Neutrophil (primary cell): ENCODE measurements at regions not wholly inside any gene's neighbourhood (a gene's known extent, or its start where the extent isn't known, plus 50 kb on each side); places are given as distances from the start of the nearest gene placed in this dataset.

Experiments used
- H3K27ac ChIP-seq: fragments of 200-600 bp; sonication (generic); 2 replicates; pipeline ENCODE4 v1.5.1; 2016; ENCODE audit warnings: mild to moderate bottlenecking, moderate library complexity
- H3K27me3 ChIP-seq: fragments of 200-600 bp; sonication (generic); 2 replicates; pipeline ENCODE4 v1.6.0; 2016; ENCODE audit warnings: mild to moderate bottlenecking
- H3K36me3 ChIP-seq: fragments of 200-600 bp; sonication (generic); 2 replicates; pipeline ENCODE4 v1.5.1; 2017
- H3K4me1 ChIP-seq, 2 experiments: fragments of 200-600 bp in 1 of 2; sonication (generic) in 1 of 2; 1 replicate in 1 of 2; 2 replicates in 1 of 2; pipeline versions ENCODE4 v1.5.1 to v1.6.1; 2013 to 2016; ENCODE audit warnings: low read depth in 1 of 2, low read length in 1 of 2, mild to moderate bottlenecking in 1 of 2, moderate library complexity in 1 of 2; ENCODE audit not compliant: control insufficient read depth in 1 of 2, insufficient read depth in 1 of 2
- H3K4me3 ChIP-seq, 2 experiments: fragments of 200-600 bp in 1 of 2; sonication (generic) in 1 of 2; 1 replicate in 1 of 2; 2 replicates in 1 of 2; pipeline ENCODE4 v1.5.1; 2013 to 2016; ENCODE audit warnings: low read depth in 1 of 2, low read length in 1 of 2, mild to moderate bottlenecking in 1 of 2, moderate library complexity in 1 of 2
- H3K9me3 ChIP-seq: fragments of 200-600 bp; sonication (generic); 2 replicates; pipeline ENCODE4 v1.5.1; 2016
- TF ChIP-seq, protein P1 (sequence below): fragments of 200-600 bp; sonication (generic); IDR thresholded peaks from 2 replicates; pipeline ENCODE4 v1.5.1; 2016; ENCODE audit warnings: antibody characterized with exemption

DNA sequence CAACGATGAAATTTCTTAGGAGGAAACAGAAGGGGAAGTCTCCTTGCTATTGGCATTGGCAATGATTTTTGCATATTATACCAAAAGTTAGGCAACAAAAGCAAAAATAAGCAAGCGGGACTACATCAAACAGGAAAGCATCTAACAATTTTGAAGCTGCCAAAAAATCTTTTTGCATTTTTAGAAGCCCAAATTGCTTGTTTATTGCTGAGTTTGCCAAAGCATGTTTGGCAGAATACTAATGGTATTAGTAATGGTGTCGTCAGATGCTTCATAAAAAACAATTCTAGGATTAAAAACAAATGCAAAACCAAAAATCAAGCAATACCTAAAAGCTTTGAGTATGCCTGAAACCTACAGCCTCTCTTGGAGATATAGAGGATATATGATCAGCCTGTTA lies 80.0 kb downstream of the GALR1 start:
- Histone ChIP-seq H3K4me1 (no peaks in the 10 kb centered on the region), H3K4me3 (no peak overlapping the region), H3K9me3 (no peaks in the 10 kb centered on the region), H3K36me3 (no peaks in the 10 kb centered on the region), H3K27ac (no peak overlapping the region), H3K27me3 (peaks cover 3% of the 10 kb centered on the region)
- TF ChIP-seq, protein P1, sequence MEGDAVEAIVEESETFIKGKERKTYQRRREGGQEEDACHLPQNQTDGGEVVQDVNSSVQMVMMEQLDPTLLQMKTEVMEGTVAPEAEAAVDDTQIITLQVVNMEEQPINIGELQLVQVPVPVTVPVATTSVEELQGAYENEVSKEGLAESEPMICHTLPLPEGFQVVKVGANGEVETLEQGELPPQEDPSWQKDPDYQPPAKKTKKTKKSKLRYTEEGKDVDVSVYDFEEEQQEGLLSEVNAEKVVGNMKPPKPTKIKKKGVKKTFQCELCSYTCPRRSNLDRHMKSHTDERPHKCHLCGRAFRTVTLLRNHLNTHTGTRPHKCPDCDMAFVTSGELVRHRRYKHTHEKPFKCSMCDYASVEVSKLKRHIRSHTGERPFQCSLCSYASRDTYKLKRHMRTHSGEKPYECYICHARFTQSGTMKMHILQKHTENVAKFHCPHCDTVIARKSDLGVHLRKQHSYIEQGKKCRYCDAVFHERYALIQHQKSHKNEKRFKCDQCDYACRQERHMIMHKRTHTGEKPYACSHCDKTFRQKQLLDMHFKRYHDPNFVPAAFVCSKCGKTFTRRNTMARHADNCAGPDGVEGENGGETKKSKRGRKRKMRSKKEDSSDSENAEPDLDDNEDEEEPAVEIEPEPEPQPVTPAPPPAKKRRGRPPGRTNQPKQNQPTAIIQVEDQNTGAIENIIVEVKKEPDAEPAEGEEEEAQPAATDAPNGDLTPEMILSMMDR, result no peak

DNA sequence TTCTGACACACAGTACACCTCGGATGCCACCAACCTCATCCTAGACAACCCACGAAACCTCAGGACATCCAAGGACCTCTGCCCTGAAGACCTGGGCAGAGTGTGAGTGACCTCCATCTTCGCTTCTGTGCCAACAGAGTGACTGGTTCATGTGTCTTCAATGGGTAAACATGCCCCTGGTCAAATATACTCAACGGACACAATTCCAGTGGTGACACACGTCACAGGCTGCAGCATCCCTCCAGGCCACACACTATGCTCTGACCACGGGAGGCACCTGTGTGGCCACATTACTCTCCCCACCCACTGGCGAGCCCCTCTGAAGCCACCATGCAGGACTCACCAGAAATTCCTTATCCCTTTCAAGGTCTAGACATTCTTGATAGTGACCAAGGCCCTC lies 85.2 kb downstream of the GALR1 start:
- Histone ChIP-seq H3K4me3 (no peak overlapping the region), H3K4me1 (no peaks in the 10 kb centered on the region), H3K27ac (no peak overlapping the region), H3K9me3 (no peaks in the 10 kb centered on the region), H3K27me3 (peaks cover 3% of the 10 kb centered on the region), H3K36me3 (no peaks in the 10 kb centered on the region)
- TF ChIP-seq, protein P1, result no peak

DNA sequence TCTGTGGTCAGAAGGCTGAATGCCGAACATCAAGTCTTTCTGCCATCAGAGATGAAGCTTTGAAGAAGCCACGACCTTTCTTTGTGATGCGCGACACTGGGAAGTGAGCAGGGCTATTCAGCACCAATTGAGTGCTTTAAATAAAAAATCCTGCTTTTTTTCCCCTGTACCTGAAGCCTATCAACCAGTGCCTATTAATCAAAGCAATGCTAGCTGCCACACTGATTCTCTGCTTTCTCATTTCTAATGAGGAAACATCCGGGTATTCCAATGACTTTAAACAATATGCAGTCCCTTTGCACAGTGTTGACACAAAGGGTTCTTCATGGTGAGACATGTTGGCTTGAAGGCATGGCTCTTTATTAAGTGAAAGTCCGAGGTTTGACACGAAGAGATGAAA lies 88.0 kb downstream of the GALR1 start:
- Histone ChIP-seq H3K27me3 (no peaks in the 10 kb centered on the region), H3K36me3 (no peaks in the 10 kb centered on the region), H3K27ac (no peak overlapping the region), H3K4me3 (no peak overlapping the region), H3K4me1 (no peaks in the 10 kb centered on the region), H3K9me3 (no peaks in the 10 kb centered on the region)
- TF ChIP-seq, protein P1, result no peak

DNA sequence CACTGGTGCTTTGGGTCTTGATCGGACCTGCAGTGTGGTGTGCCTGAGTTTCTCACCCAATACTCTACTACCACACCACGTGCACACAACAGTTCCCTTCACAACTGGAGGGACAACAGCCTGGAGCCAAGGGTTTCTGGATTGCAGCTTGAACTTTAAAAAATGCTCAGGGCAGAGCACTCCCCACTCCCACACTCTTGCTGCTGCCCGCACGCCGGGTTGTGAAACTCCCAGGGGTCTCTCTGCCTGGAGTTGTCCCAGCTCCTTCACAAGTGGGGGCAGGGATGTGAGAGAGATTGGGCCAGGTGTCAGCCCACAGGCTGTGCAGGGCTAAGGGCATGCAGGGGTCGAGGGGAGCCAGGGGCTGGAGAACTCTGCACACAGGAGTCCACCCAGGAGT lies 89.4 kb downstream of the GALR1 start:
- TF ChIP-seq, protein P1, result no peak
- no peaks in the 10 kb centered on the region for H3K36me3 ChIP-seq
- H3K4me1 ChIP-seq, result no peaks in the 10 kb centered on the region
- H3K27me3 ChIP-seq, result no peaks in the 10 kb centered on the region
- no peak overlapping the region for H3K4me3 ChIP-seq
- H3K9me3 ChIP-seq, result no peaks in the 10 kb centered on the region
- H3K27ac ChIP-seq, result no peak overlapping the region

DNA sequence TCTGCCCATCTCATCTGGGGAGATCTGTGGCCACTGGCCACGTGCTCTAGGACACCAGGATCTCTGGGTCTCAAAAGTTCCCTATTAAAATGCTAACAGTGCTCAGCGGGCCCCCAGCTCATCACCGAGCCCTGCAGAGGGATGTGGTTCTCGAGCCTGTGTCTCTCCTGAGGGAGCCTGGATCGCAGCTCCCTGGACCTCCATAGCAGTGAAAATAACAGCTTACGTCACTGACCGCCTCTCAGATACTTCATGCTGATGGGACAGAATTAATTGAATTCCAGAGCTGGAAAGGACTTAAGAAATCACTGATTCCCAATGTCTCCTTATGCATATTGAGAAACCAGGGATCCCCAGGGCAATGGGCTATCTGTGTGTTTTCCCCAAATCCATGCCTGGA lies 90.0 kb downstream of the GALR1 start:
- H3K4me3 ChIP-seq, result no peak overlapping the region
- no peaks in the 10 kb centered on the region for H3K27me3 ChIP-seq
- no peaks in the 10 kb centered on the region for H3K36me3 ChIP-seq
- no peaks in the 10 kb centered on the region for H3K4me1 ChIP-seq
- no peak overlapping the region for H3K27ac ChIP-seq
- TF ChIP-seq, protein P1, result no peak
- no peaks in the 10 kb centered on the region for H3K9me3 ChIP-seq

DNA sequence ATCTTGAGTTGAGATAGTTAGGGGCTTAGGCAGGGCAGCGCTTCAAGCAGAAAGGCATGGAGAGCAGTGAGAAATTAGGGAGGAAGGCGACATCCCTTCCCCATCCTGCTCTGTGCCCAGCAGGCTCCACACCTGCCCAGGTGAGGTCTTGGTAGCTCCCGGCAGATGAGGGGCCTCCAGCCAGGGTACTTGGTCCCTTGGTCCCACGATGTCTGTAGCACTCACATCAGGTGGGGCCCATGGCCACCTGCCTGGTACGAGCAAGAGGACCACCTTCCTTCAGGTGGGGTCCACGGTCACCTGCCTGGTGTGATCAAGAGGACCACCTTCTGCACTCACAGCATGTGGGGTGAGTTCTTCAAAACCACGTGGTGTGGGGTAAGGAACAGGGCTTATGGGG lies 91.2 kb downstream of the GALR1 start:
- TF ChIP-seq, protein P1, result no peak
- H3K4me1 ChIP-seq, result no peaks in the 10 kb centered on the region
- no peak overlapping the region for H3K27ac ChIP-seq
- no peaks in the 10 kb centered on the region for H3K27me3 ChIP-seq
- H3K4me3 ChIP-seq, result no peak overlapping the region
- no peaks in the 10 kb centered on the region for H3K9me3 ChIP-seq
- no peaks in the 10 kb centered on the region for H3K36me3 ChIP-seq
